Naive thymus-derived CD4-positive, alpha-beta T cell (primary cell): ENCODE measurements at regions not wholly inside any gene's neighbourhood (a gene's known extent, or its start where the extent isn't known, plus 50 kb on each side); places are given as distances from the start of the nearest gene placed in this dataset.

Source experiments
- ATAC-seq: fragments of 150-1000 bp; cut with Tn5 transposase; 2 replicates; pipeline ENCODE4 v1.10.0; 2021; ENCODE audit warnings: mild to moderate bottlenecking, moderate library complexity
- CTCF ChIA-PET: fragments of 350-600 bp; sonication (Branson Sonifier 250); formaldehyde crosslinking; loops from one replicate; lab custom pipeline; 2021; ENCODE audit warnings: antibody characterized with exemption; lab: Charles Lee
- POLR2A ChIA-PET: fragments of 350-600 bp; sonication (Branson Sonifier 250); formaldehyde crosslinking; loops from one replicate; lab custom pipeline; 2021; ENCODE audit warnings: antibody characterized with exemption, inconsistent platforms; lab: Charles Lee
- DNase-seq, 9 donors: peaks; one replicate each; pipeline versions ENCODE4 v3.0.0 to v3.0.0-alpha.2; 2020 to 2022; ENCODE audit warnings: mixed read lengths in 1 of 9
- H3K27ac ChIP-seq: one replicate; pipeline ENCODE4 v1.7.0; 2013; ENCODE audit warnings: mild to moderate bottlenecking, low read depth, low read length, moderate library complexity
- H3K27me3 ChIP-seq, 2 donors: one replicate each; pipeline ENCODE4 v1.7.0; 2013; ENCODE audit warnings: low read length in 2 of 2, mild to moderate bottlenecking in 2 of 2, moderate library complexity in 2 of 2; ENCODE audit not compliant: control insufficient read depth in 2 of 2, insufficient read depth in 2 of 2
- H3K36me3 ChIP-seq, 3 experiments: 1 replicate in 2 of 3; 2 replicates in 1 of 3; pipeline ENCODE4 v1.7.0; 2013; ENCODE audit warnings: low read length in 3 of 3, mild to moderate bottlenecking in 3 of 3, moderate library complexity in 1 of 3; ENCODE audit not compliant: insufficient read depth in 3 of 3, control insufficient read depth in 2 of 3
- H3K4me1 ChIP-seq, 2 donors: one replicate each; pipeline ENCODE4 v1.7.0; 2013; ENCODE audit warnings: low read length in 2 of 2, mild to moderate bottlenecking in 2 of 2, moderate library complexity in 1 of 2; ENCODE audit not compliant: control insufficient read depth in 2 of 2, insufficient read depth in 2 of 2
- H3K4me3 ChIP-seq: 2 replicates; pipeline ENCODE4 v1.7.0; 2013; ENCODE audit warnings: mild to moderate bottlenecking, low read length
- H3K9me3 ChIP-seq, 3 experiments: 1 replicate in 2 of 3; 2 replicates in 1 of 3; pipeline ENCODE4 v1.7.0; 2013; ENCODE audit warnings: low read length in 3 of 3; ENCODE audit not compliant: control insufficient read depth in 2 of 3
- H3K27ac Mint-ChIP-seq, 9 donors: one replicate each; pipeline ENCODE4 v1.8.0; 2020 to 2022; ENCODE audit warnings: mixed read lengths in 9 of 9, mild to moderate bottlenecking in 8 of 9, moderate library complexity in 5 of 9, inconsistent platforms in 2 of 9
- H3K27me3 Mint-ChIP-seq, 5 donors: one replicate each; pipeline ENCODE4 v1.8.0; 2021 to 2022; ENCODE audit warnings: mixed read lengths in 5 of 5, mild to moderate bottlenecking in 1 of 5
- H3K36me3 Mint-ChIP-seq, 5 donors: one replicate each; pipeline ENCODE4 v1.8.0; 2020 to 2022; ENCODE audit warnings: mixed read lengths in 5 of 5, mild to moderate bottlenecking in 3 of 5, inconsistent platforms in 1 of 5
- H3K4me1 Mint-ChIP-seq, 7 donors: one replicate each; pipeline ENCODE4 v1.8.0; 2020 to 2022; ENCODE audit warnings: mixed read lengths in 7 of 7, mild to moderate bottlenecking in 3 of 7, inconsistent platforms in 1 of 7
- H3K4me3 Mint-ChIP-seq, 10 donors: one replicate each; pipeline ENCODE4 v1.8.0; 2020 to 2022; ENCODE audit warnings: mild to moderate bottlenecking in 10 of 10, mixed read lengths in 10 of 10, moderate library complexity in 6 of 10, inconsistent platforms in 2 of 10
- H3K9me3 Mint-ChIP-seq, 11 donors: one replicate each; pipeline ENCODE4 v1.8.0; 2020 to 2022; ENCODE audit warnings: mixed read lengths in 11 of 11, mild to moderate bottlenecking in 4 of 11, inconsistent platforms in 1 of 11, moderate library complexity in 1 of 11
- intact Hi-C, 2 donors: fragments of 100-400 bp; cut with micrococcal nuclease; formaldehyde crosslinking; loops; one replicate each; pipeline ENCODE4 v1.15.1; 2023

GRCh38 chr1:157442065-157442464 lies 110.2 kb downstream of the FCRL5 start:
- no peak overlapping the region for H3K27ac ChIP-seq
- H3K27me3 ChIP-seq, result no peaks in the 10 kb centered on the region
- no peak overlapping the region for H3K4me3 ChIP-seq
- no peaks in the 10 kb centered on the region for H3K36me3 ChIP-seq
- Mint-ChIP-seq H3K36me3 (no peaks in the 10 kb centered on the region), H3K27ac (no peak overlapping the region), H3K4me1 (no peaks in the 10 kb centered on the region), H3K9me3 (no peaks in the 10 kb centered on the region), H3K4me3 (no peak overlapping the region), H3K27me3 (peaks cover 0 to 3% (median 0%) of the 10 kb centered on the region in 5 donors)
- H3K4me1 ChIP-seq, result no peaks in the 10 kb centered on the region
- POLR2A ChIA-PET, result no interaction called here
- no peaks in the 10 kb centered on the region for H3K9me3 ChIP-seq
- intact Hi-C loops, result no loop called here
- DNase-seq (no peak), ATAC-seq (no peak)
- CTCF ChIA-PET, result no interaction called here

- no peaks in the 10 kb centered on the region for H3K4me1 Mint-ChIP-seq
These were observed 112.9 kb downstream of the FCRL5 start for GRCh38 chr1:157439302-157439954.

GRCh38 chr1:157438613-157439012 lies 113.7 kb downstream of the FCRL5 start:
- no peaks in the 10 kb centered on the region for H3K36me3 ChIP-seq
- no peaks in the 10 kb centered on the region for H3K9me3 ChIP-seq
- no peak overlapping the region for H3K27ac ChIP-seq
- ChIA-PET POLR2A (no interaction called here), CTCF (no interaction called here)
- no peaks in the 10 kb centered on the region for H3K4me1 Mint-ChIP-seq
- DNase-seq (no peak), ATAC-seq (no peak)
- peaks cover 11 to 21% (median 16%) of the 10 kb centered on the region in 5 donors for H3K27me3 Mint-ChIP-seq
- no peaks in the 10 kb centered on the region for H3K4me1 ChIP-seq
- H3K4me3 Mint-ChIP-seq, result no peak overlapping the region
- H3K27me3 ChIP-seq, result no peaks in the 10 kb centered on the region
- H3K36me3 Mint-ChIP-seq, result no peaks in the 10 kb centered on the region
- H3K9me3 Mint-ChIP-seq, result peaks cover 0 to 2% (median 0%) of the 10 kb centered on the region in 11 donors
- H3K27ac Mint-ChIP-seq, result no peak overlapping the region
- H3K4me3 ChIP-seq, result no peak overlapping the region
- intact Hi-C loops, result no loop called here

More at GRCh38 chr1:157439302-157439954, 112.9 kb downstream of the FCRL5 start:
- Histone ChIP-seq H3K27me3 (no peaks in the 10 kb centered on the region), H3K27ac (no peak overlapping the region), H3K4me1 (no peaks in the 10 kb centered on the region), H3K9me3 (no peaks in the 10 kb centered on the region), H3K4me3 (no peak overlapping the region), H3K36me3 (no peaks in the 10 kb centered on the region)
- no peak for DNase-seq
- no peak overlapping the region for H3K4me3 Mint-ChIP-seq
- H3K36me3 Mint-ChIP-seq, result no peaks in the 10 kb centered on the region
- H3K9me3 Mint-ChIP-seq, result peaks cover 0 to 2% (median 0%) of the 10 kb centered on the region in 11 donors
- CTCF ChIA-PET, result no interaction called here
- intact Hi-C loops, result no loop called here
- H3K27me3 Mint-ChIP-seq, result peaks cover 3 to 13% (median 11%) of the 10 kb centered on the region in 5 donors
- POLR2A ChIA-PET, result no interaction called here
- no peak for ATAC-seq
- H3K27ac Mint-ChIP-seq, result no peak overlapping the region

- no peak overlapping the region for H3K4me3 Mint-ChIP-seq
- intact Hi-C loops, result no loop called here
- no peak overlapping the region for H3K27ac ChIP-seq
- DNase-seq, result no peak
- ATAC-seq, result no peak
- no peaks in the 10 kb centered on the region for H3K36me3 ChIP-seq
- no peaks in the 10 kb centered on the region for H3K36me3 Mint-ChIP-seq
- peaks cover 0 to 2% (median 0%) of the 10 kb centered on the region in 11 donors for H3K9me3 Mint-ChIP-seq
- H3K27me3 ChIP-seq, result no peaks in the 10 kb centered on the region
- H3K4me3 ChIP-seq, result no peak overlapping the region
- H3K4me1 Mint-ChIP-seq, result no peaks in the 10 kb centered on the region
- ChIA-PET CTCF (no interaction called here), POLR2A (no interaction called here)
- H3K4me1 ChIP-seq, result no peaks in the 10 kb centered on the region
- no peaks in the 10 kb centered on the region for H3K9me3 ChIP-seq
- H3K27me3 Mint-ChIP-seq, result peaks cover 16 to 26% (median 18%) of the 10 kb centered on the region in 5 donors
- no peak overlapping the region for H3K27ac Mint-ChIP-seq
These were observed 114.2 kb downstream of the FCRL5 start for GRCh38 chr1:157438146-157438545.

- H3K9me3 ChIP-seq, result no peaks in the 10 kb centered on the region
- H3K4me1 Mint-ChIP-seq, result no peaks in the 10 kb centered on the region
- ChIA-PET POLR2A (no interaction called here), CTCF (no interaction called here)
- H3K36me3 ChIP-seq, result no peaks in the 10 kb centered on the region
- ATAC-seq (peak; percentile 82), DNase-seq (no peak)
- H3K4me3 ChIP-seq, result no peak overlapping the region
- peaks cover 16 to 26% (median 20%) of the 10 kb centered on the region in 5 donors for H3K27me3 Mint-ChIP-seq
- no peak overlapping the region for H3K27ac ChIP-seq
- H3K9me3 Mint-ChIP-seq, result peaks cover 0 to 2% (median 0%) of the 10 kb centered on the region in 11 donors
- intact Hi-C loops, result no loop called here
- H3K4me1 ChIP-seq, result no peaks in the 10 kb centered on the region
- no peak overlapping the region for H3K4me3 Mint-ChIP-seq
- H3K36me3 Mint-ChIP-seq, result no peaks in the 10 kb centered on the region
- H3K27ac Mint-ChIP-seq, result no peak overlapping the region
- no peaks in the 10 kb centered on the region for H3K27me3 ChIP-seq
These were observed 115.0 kb downstream of the FCRL5 start for GRCh38 chr1:157437296-157437695.

GRCh38 chr1:157431751-157432150 lies 120.6 kb downstream of the FCRL5 start:
- H3K36me3 ChIP-seq, result no peaks in the 10 kb centered on the region
- Mint-ChIP-seq H3K4me1 (no peaks in the 10 kb centered on the region), H3K27ac (no peak overlapping the region), H3K4me3 (no peak overlapping the region), H3K27me3 (peaks cover 16 to 26% (median 20%) of the 10 kb centered on the region in 5 donors), H3K9me3 (peaks cover 0 to 2% (median 0%) of the 10 kb centered on the region in 11 donors), H3K36me3 (no peaks in the 10 kb centered on the region)
- H3K27me3 ChIP-seq, result no peaks in the 10 kb centered on the region
- H3K9me3 ChIP-seq, result no peaks in the 10 kb centered on the region
- intact Hi-C loops, result no loop called here
- ATAC-seq (no peak), DNase-seq (no peak)
- POLR2A ChIA-PET, result no interaction called here
- no peak overlapping the region for H3K27ac ChIP-seq
- CTCF ChIA-PET, result no interaction called here
- H3K4me1 ChIP-seq, result no peaks in the 10 kb centered on the region
- no peak overlapping the region for H3K4me3 ChIP-seq

GRCh38 chr1:157429601-157430240 lies 122.6 kb downstream of the FCRL5 start:
- intact Hi-C loops, result no loop called here
- no peaks in the 10 kb centered on the region for H3K4me1 ChIP-seq
- H3K36me3 Mint-ChIP-seq, result no peaks in the 10 kb centered on the region
- H3K27me3 Mint-ChIP-seq, result peaks cover 10 to 21% (median 15%) of the 10 kb centered on the region in 5 donors
- no peaks in the 10 kb centered on the region for H3K27me3 ChIP-seq
- no peaks in the 10 kb centered on the region for H3K36me3 ChIP-seq
- ChIA-PET POLR2A (no interaction called here), CTCF (no interaction called here)
- H3K9me3 Mint-ChIP-seq, result no peaks in the 10 kb centered on the region
- ATAC-seq, result no peak
- H3K4me1 Mint-ChIP-seq, result no peaks in the 10 kb centered on the region
- no peaks in the 10 kb centered on the region for H3K9me3 ChIP-seq
- no peak overlapping the region for H3K27ac ChIP-seq
- H3K27ac Mint-ChIP-seq, result no peak overlapping the region
- no peak for DNase-seq
- no peak overlapping the region for H3K4me3 ChIP-seq
- H3K4me3 Mint-ChIP-seq, result no peak overlapping the region
